GM19025 (cell line): ENCODE measurements at regions not wholly inside any gene's neighbourhood (a gene's known extent, or its start where the extent isn't known, plus 50 kb on each side); places are given as distances from the start of the nearest gene placed in this dataset.

Experiments used
- ATAC-seq: cut with Tn5 transposase; IDR thresholded peaks from one replicate; pipeline ENCODE4 v1.9.1; 2021; ENCODE audit warnings: mild to moderate bottlenecking, low read depth, moderate library complexity; ENCODE audit not compliant: unreplicated experiment

- ATAC-seq, result no peak
These were observed 512.7 kb upstream of the JAG1 start for GRCh38 chr20:11186301-11187008.

- no peak for ATAC-seq
These were observed 515.2 kb upstream of the JAG1 start for GRCh38 chr20:11188843-11189603.

- no peak for ATAC-seq
These were observed 516.9 kb upstream of the JAG1 start for GRCh38 chr20:11190741-11191140.

- ATAC-seq, result no peak
These were observed 518.3 kb upstream of the JAG1 start for GRCh38 chr20:11192106-11192505.

GRCh38 chr20:11193241-11193640 is 519.4 kb upstream of the JAG1 start:
- ATAC-seq, result no peak

- no peak for ATAC-seq
These were observed 521.4 kb upstream of the JAG1 start for GRCh38 chr20:11195169-11195568.

- ATAC-seq, result no peak
These were observed 522.2 kb upstream of the JAG1 start for GRCh38 chr20:11195899-11196558.

- ATAC-seq, result no peak
These were observed 524.1 kb upstream of the JAG1 start for GRCh38 chr20:11197851-11198250.

- no peak for ATAC-seq
These were observed 526.6 kb upstream of the JAG1 start for GRCh38 chr20:11200423-11200822.

- peak; percentile 82 for ATAC-seq
These were observed 531.3 kb upstream of the JAG1 start for GRCh38 chr20:11204926-11205768.

GRCh38 chr20:11205769-11206362 is 532.1 kb upstream of the JAG1 start:
- ATAC-seq, result no peak

GRCh38 chr20:11207749-11208502 is 534.1 kb upstream of the JAG1 start:
- no peak for ATAC-seq

- ATAC-seq, result no peak
These were observed 536.8 kb upstream of the JAG1 start for GRCh38 chr20:11210611-11211010.

- no peak for ATAC-seq
These were observed 538.5 kb upstream of the JAG1 start for GRCh38 chr20:11212272-11212671.

GRCh38 chr20:11212902-11213301 is 539.1 kb upstream of the JAG1 start:
- ATAC-seq, result no peak

- ATAC-seq, result no peak
These were observed 540.5 kb upstream of the JAG1 start for GRCh38 chr20:11214256-11214840.

GRCh38 chr20:11216451-11217314 is 542.9 kb upstream of the JAG1 start:
- no peak for ATAC-seq
